ENCODE measurements at regions not wholly inside any gene's neighbourhood (a gene's known extent, or its start where the extent isn't known, plus 50 kb on each side); places are given as distances from the start of the nearest gene placed in this dataset.

DNA sequence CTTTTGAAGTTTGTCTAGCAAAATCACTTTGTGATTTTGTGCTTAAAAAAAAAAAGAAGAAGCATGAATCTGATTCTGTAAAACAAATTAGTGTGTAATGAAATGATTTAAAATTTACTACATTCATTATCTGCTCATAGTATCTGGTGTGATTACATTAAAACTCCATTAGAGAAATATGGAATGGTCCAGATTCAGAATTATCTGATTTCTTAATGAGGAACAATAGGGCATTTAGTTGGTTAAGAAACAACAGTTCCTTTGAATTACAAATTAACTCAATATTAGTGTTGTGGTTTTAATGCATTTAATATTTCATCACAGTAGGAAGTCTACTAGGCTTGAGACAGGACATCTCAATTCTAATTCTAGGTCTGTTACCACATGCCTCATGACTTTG is 57.9 kb upstream of the PDHA1 start:
- Histone ChIP-seq H3K4me3 (no peak overlapping the region), H3K79me2 (ENCODE audit: control insufficient read depth, insufficient read depth, low read length) (no peaks in the 10 kb centered on the region), H2AFZ (ENCODE audit: control insufficient read depth, low read depth, low read length) (no peak overlapping the region), H3K36me3 (ENCODE audit: control insufficient read depth in 2 of 2, insufficient read depth in 2 of 2, low read length in 1 of 2) (no peaks in the 10 kb centered on the region), H3K4me1 (ENCODE audit: control insufficient read depth, insufficient read depth, low read length) (no peaks in the 10 kb centered on the region), H3K9me3 (replicated peaks; ENCODE audit: control insufficient read depth, insufficient read depth, low read length) (no peaks in the 10 kb centered on the region), H3K27me3 (replicated peaks in 1 of 2; ENCODE audit: control insufficient read depth in 2 of 2, insufficient read depth in 2 of 2, low read length in 1 of 2) (no peaks in the 10 kb centered on the region; a peak in 1 of 4 replicates), H3K27ac (ENCODE audit: control insufficient read depth, insufficient read depth) (no peak overlapping the region), H4K20me1 (ENCODE audit: control insufficient read depth, insufficient read depth) (no peaks in the 10 kb centered on the region), H3K4me2 (ENCODE audit: control insufficient read depth, insufficient read depth) (no peak overlapping the region), H3K9ac (ENCODE audit: control insufficient read depth, insufficient read depth, low read length) (no peak overlapping the region)
- ATAC-seq: no peak
- ChIA-PET CTCF (no interaction called here), POLR2A (no interaction called here), SMC1A (ENCODE audit: uncharacterized antibody, unreplicated experiment) (no interaction called here), RAD21 (ENCODE audit: unreplicated experiment) (no interaction called here)
- no TSS peak for BruUV-seq (replicated peaks)
- intact Hi-C loops (cut with micrococcal nuclease; ENCODE audit: unreplicated experiment) (no loop called here), in situ Hi-C loops (cut with MboI) (no loop called here)
- TF ChIP-seq, protein P1, sequence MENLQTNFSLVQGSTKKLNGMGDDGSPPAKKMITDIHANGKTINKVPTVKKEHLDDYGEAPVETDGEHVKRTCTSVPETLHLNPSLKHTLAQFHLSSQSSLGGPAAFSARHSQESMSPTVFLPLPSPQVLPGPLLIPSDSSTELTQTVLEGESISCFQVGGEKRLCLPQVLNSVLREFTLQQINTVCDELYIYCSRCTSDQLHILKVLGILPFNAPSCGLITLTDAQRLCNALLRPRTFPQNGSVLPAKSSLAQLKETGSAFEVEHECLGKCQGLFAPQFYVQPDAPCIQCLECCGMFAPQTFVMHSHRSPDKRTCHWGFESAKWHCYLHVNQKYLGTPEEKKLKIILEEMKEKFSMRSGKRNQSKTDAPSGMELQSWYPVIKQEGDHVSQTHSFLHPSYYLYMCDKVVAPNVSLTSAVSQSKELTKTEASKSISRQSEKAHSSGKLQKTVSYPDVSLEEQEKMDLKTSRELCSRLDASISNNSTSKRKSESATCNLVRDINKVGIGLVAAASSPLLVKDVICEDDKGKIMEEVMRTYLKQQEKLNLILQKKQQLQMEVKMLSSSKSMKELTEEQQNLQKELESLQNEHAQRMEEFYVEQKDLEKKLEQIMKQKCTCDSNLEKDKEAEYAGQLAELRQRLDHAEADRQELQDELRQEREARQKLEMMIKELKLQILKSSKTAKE (IDR thresholded peaks at IDR 0.05; ENCODE audit: low read depth, poor library complexity, severe bottlenecking): no peak
- TF ChIP-seq TCF3 (IDR thresholded peaks at IDR 0.05; ENCODE audit: borderline replicate concordance, insufficient read depth, low read depth, low read length): no peak
- no peak for TF ChIP-seq ZNF274 (IDR thresholded peaks at IDR 0.05; ENCODE audit: insufficient read depth, insufficient read length)
- TF ChIP-seq YY1 (IDR thresholded peaks at IDR 0.05; ENCODE audit: low read depth, low read length): no peak
- TF ChIP-seq SIX5 (IDR thresholded peaks at IDR 0.05; ENCODE audit: low read depth, low read length, severe bottlenecking): no peak
- TF ChIP-seq GATAD2B (conservative IDR thresholded peaks at IDR 0.05; ENCODE audit: low read depth): no peak
- no peak for TF ChIP-seq WRNIP1 (IDR thresholded peaks at IDR 0.05; ENCODE audit: borderline replicate concordance, low read depth, low read length)
- TF ChIP-seq, protein P2, sequence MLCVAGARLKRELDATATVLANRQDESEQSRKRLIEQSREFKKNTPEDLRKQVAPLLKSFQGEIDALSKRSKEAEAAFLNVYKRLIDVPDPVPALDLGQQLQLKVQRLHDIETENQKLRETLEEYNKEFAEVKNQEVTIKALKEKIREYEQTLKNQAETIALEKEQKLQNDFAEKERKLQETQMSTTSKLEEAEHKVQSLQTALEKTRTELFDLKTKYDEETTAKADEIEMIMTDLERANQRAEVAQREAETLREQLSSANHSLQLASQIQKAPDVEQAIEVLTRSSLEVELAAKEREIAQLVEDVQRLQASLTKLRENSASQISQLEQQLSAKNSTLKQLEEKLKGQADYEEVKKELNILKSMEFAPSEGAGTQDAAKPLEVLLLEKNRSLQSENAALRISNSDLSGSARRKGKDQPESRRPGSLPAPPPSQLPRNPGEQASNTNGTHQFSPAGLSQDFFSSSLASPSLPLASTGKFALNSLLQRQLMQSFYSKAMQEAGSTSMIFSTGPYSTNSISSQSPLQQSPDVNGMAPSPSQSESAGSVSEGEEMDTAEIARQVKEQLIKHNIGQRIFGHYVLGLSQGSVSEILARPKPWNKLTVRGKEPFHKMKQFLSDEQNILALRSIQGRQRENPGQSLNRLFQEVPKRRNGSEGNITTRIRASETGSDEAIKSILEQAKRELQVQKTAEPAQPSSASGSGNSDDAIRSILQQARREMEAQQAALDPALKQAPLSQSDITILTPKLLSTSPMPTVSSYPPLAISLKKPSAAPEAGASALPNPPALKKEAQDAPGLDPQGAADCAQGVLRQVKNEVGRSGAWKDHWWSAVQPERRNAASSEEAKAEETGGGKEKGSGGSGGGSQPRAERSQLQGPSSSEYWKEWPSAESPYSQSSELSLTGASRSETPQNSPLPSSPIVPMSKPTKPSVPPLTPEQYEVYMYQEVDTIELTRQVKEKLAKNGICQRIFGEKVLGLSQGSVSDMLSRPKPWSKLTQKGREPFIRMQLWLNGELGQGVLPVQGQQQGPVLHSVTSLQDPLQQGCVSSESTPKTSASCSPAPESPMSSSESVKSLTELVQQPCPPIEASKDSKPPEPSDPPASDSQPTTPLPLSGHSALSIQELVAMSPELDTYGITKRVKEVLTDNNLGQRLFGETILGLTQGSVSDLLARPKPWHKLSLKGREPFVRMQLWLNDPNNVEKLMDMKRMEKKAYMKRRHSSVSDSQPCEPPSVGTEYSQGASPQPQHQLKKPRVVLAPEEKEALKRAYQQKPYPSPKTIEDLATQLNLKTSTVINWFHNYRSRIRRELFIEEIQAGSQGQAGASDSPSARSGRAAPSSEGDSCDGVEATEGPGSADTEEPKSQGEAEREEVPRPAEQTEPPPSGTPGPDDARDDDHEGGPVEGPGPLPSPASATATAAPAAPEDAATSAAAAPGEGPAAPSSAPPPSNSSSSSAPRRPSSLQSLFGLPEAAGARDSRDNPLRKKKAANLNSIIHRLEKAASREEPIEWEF (IDR thresholded peaks at IDR 0.05; ENCODE audit: insufficient replicate concordance, low read depth, low read length): no peak
- FAIRE-seq: no peak
- no peak for DNase-seq (ENCODE audit: low read depth, low spot score)
